ENCODE measurements at regions not wholly inside any gene's neighbourhood (a gene's known extent, or its start where the extent isn't known, plus 50 kb on each side); places are given as distances from the start of the nearest gene placed in this dataset.

DNA sequence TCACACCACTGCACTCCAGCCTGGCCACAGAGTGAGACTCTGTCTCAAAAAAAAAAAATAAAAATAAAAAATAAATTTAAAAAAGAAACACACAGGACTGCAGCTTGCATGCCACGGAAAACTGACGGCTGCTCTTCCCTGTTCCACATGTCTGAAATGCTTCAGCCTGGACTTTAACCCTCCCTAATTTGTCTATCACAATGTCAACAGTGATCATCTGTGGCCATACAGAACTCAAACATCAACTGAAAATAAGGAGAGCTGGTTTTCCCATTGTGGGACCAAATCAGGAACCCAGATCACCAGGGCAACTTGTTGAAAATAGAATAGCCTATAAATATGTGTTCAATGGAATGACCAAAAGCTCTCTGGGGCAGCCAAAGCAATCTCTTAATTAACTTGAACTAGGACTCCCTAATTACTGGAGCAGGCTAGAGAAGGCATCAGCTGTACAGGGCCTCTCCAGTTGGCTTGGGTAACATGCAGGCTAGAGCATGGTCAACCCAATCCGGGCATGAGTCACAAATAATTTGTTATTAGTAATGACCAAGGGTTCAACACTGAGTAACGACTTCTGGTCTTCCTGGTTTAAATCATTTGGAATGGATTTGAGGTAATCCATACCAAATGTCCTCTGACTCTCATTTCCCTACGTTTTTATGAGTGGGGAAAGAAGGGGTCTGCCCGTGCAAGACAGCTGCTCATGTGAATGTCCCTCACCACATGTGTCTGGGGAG lies 62.7 kb upstream of the KAZN start:
- TF ChIP-seq POLR2A (IDR thresholded peaks at IDR 0.05; ENCODE audit: insufficient read depth in 1 of 2, low read depth in 2 of 2, low read length in 2 of 2): no peak
- no peak for TF ChIP-seq RAD21 (CRISPR knock-in tag; IDR thresholded peaks at IDR 0.05)
- TF ChIP-seq JUN (CRISPR knock-in tag; IDR thresholded peaks at IDR 0.05): no peak
- no peak for TF ChIP-seq NFIC (IDR thresholded peaks at IDR 0.05; ENCODE audit: low read length)
- TF ChIP-seq CTCF (CRISPR knock-in tag; IDR thresholded peaks at IDR 0.05): no peak
